Activated CD4-positive, alpha-beta T cell treated with anti-CD3 and anti-CD28 coated beads, Interleukin-2, Interleukin-4, amounts not matched to agents 100 ng/mL and 50 ng/mL, durations not matched to agents 16 hours and 8 hours (primary cell): ENCODE measurements at regions not wholly inside any gene's neighbourhood (a gene's known extent, or its start where the extent isn't known, plus 50 kb on each side); places are given as distances from the start of the nearest gene placed in this dataset.

ENCODE experiments used
- DNase-seq: peaks from one replicate; pipeline ENCODE4 v3.0.0-alpha.2; 2020; ENCODE audit warnings: low spot score

DNA sequence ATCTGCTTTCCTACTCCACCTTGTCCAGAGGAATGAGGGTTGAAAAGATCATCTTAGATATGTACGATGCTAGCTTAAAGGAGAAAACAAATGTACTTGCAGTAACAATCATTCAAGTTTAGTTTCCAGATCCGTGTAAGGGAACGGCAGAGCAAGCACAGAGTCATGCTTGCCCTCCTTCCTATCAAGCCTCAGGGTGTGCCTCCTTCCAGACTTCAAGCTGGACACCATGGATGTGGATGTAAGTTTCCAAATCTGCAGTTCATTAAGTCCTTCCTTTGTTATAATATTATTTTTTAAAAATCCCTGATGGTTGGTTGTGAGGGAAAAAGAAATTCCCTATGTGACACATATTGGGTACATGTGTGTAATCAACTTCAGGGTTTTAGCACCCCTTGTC is 238.9 kb upstream of the NT5C1B start:
- DNase-seq: no peak

DNA sequence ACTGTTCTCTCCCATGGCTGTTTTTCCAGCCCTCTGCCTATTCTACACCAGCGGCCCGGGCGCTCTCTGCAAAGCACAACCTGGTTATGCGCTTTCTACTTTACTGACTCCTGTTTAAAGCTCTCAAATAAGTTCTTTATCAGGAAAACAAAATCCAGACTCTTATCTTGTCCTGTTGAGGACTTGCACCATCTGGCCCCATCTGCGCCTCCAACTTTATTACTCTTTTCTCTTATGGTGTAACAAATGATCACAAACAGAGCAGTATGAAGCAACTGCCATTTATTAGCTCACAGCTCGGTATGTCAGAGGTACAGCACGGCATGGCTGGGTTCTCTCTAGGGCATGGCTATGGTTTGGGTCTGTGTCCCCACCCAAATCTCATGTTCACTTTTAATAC is 236.5 kb upstream of the NT5C1B start:
- DNase-seq: no peak

DNA sequence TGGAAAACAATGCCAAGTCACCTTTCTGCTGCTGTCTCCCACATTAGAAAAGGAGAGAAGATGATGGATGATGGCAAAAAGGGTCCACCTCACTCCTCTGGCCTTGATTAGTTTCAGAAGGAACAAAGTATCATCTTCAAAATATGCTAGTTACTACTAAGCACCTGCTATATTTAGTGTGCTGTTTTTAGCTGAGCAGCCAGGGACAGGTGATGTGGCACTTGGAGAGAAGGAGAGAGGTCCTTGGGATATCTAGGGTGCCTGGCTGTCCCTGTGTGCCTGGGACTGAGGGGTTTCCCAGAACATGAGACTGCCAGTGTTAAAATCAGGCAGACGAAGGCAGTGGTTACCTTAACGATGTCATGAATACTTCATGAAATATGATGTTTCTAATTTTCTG is 235.5 kb upstream of the NT5C1B start:
- DNase-seq: no peak

DNA sequence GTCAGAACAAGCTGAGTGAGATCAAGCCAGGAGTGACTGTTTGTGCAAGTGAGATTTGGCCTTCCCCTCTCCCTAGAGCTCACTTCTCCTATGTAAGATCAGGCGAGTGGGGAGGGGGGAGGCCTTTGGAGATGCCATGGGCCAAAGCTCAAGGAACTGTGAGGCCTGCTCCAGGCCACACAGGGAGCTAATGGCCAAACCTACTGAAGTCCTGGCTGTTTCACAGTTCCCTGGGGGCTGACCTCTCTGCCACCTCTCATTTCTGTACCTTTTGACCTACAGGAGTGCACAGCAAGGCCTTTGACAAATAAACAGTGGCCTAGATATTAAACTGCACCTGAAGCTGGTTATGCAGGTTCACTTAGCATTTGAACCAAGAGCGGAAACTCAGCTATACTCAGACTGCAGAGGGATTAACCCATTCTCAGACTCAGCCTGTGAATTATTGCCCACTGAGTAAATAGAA is 235.0 kb upstream of the NT5C1B start:
- no peak for DNase-seq

DNA sequence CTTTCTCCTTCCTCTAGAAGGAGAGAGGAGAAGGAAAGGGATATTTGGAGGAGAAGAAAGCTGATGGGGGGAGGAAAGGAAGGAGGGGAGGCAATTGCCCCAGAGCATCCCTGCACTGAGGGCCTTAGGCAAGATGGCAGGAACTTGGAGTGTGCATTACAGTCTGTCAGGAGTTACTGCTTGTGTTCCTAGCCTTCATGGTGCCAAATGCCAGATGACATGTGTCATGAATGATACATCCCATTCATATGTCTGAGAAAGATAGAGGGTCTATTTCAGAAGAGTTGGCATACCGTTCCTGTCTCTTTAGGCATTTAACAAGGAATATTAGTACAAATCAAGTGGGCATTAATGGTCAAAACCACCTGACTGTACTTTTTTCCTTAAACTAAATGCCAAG is 232.1 kb upstream of the NT5C1B start:
- no peak for DNase-seq

DNA sequence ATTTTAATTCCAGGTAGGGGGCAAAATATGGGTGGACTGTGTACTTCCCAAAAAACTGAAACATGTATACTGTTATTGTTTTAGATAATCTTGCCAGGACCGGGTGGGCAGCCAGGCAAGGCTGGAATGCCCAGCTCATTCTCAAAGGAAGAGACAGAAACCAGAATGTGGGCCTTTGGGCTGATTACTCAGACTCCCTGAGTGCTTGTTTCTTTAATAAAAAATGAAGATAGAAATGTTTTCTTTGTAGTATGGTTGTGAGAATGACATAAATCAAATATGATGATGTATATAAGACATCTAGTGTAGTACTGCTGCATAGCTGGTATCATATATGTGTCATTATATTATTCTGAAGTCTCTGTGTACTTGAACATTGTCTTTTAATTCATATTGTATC is 231.6 kb upstream of the NT5C1B start:
- DNase-seq: no peak

DNA sequence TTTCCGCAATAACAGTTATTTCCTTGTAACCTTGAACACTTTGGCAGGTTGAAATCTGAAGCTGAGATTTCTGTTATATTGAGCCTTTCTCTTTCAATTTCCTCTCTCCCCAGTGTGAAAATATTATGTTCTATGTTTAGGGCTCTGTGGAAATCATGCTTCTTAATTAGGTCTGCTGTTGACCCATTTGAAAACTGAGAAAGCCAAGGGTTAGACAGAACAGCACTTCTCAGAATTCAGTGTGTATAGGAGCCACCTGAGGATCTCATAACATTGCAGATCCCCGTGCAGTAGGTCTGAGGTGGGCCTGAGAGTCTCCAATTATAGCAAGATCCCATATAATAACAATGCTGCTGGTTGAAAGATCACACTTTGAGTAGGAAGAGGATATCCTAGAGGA is 230.2 kb upstream of the NT5C1B start:
- no peak for DNase-seq

DNA sequence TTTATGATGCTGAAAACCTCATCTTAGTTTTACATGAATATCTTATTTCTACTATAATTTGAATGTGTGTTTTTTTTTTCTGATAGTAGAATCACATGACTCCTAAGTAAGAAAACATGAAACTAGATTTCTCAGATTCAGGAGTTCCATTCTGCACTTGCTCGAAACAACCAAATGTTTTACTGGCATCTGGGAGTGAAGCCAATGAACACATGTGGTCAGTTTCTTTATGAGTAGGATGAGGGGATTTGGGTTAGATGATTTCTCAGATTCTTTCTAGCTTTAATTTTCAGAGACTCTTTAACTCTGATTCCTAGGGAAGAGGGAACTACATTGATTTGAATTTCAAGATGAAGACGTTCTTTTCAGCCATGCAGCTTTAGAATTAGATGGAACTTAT is 225.0 kb upstream of the NT5C1B start:
- DNase-seq: no peak

DNA sequence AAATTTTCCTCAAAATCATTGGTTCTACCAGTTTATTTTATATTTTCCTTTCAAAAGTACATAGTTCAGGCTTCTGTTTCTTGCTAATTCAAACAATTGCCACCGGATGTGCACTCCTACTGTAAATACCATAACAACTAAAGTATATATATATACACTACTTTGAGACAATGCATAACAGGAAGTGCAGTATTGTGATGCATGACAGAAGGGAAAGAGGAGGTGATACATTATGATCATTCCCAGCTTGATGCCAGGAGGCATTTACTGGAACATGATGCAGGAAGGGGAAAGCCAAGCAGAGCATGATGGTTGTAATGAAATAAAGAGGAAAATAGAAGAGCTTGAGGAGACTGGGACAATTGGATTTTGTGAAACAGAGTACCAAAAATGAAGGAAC is 215.2 kb upstream of the NT5C1B start:
- DNase-seq: no peak

DNA sequence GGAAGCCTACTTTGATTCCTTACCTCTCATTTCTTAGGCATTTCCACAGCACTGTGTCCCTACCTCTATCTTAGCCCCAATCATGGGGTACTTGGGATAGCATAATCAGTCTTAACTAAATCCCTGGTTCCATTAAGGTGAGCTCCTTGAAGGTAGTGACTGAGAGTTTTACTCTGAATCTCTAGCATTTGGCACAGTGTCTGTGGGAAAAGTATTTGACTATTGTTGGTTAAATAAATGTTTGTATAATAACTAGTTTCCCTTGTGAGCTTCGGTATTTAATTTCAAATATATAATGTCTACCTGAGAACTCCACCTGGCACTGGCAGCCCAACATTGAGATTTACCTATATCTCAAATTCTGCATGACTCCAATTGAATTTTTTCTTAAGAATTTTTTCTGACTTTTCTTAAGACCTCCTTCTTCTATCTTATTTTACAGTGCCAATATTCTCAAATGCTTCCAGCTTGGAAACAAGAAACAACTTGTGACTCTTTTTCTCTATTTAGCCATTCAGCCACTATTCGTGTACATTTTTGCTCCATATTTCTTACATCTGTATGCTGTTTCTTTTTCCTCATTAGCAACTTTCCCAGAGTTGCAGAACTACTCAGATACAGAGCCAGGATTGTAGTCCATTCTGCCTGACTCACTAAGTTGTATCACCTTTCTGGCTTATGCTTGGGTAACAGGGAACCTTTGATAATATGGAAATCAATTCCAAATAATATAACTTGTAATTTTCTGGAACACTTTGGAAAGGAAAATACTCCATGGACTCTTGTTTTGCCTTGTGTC is 214.0 kb upstream of the NT5C1B start:
- no peak for DNase-seq

DNA sequence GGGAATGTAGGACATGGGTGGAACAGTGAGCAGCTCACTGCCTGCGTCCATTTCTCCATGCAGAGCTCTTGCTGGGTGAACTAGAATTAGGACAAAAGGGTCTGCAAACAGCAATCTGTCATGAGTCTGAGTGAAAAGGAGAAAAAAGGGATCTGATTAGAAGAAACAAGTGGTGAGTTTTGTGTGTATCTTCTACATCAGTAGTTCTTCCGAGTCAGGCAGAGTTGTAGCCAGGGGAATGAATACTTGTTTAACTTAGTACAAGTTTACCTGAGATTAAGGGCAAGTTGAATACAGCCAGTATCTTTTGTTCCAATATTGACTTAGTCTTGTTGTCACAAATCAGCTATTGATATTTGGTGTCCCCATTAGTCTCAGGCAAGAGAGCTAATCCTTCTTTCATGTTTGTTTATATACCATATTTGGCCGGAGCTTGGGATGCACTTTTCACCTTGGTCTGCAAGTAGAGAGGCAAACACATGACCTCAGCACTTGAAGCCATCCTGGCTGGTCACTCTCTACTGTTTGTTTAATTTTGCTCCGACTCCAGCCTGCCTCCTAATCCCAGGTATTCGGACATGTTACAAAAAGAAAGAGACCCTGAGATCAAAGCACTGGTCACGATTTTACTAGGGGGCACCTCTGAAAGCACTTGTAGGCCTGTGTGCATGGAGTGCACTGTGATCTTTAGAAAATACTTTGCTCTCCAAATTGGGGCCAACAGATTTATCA is 211.0 kb upstream of the NT5C1B start:
- no peak for DNase-seq

DNA sequence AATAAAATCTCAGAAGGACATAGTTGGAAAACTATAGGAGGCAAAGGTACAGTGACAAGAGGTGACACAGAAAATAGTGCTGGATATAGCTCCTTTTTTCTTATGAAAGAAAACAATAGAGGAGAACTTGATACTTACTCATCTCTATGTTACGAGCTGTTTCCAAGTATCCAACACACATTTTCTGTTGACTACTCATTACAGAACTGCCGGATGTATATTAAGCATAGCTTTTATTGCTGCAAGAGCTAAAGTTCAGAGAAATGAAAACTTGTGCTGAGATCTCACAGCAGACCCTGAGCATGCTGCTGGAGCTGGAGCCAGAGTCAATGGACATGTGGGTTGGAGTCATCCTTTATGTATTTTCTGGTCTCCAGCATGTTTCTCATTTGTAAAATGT is 210.0 kb upstream of the NT5C1B start:
- no peak for DNase-seq

DNA sequence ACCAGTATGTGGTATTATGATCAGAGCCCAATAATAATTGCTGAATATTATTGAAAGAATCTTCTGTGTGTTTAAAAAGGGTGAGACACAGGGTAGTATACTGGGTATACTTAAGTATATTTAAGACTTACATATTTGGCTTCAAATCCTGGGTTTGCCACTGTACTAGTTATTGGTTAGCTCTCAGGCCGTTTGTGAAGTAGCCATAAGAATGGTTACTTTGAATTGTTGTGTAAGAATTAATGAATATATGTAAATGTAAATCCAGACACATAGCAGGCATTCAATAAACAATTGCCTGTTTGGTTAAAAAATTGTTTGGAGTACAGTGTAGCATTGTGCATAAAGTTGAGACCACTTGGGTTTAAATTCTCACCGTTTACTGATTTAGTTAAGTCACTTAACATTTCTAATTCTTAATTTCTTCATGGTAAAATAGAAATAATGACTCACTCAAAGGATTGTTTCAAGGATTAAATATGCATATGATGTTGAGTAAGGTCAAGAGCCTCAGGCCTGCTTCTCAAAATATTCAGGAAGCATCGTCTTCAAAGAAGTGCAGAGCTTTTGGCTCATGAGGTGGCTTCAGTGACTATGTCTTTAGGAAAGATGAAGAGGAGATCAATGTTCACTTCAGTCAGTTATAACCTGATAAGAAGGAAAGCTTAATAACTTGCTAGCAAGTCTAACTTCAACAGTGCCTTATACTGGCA is 207.9 kb upstream of the NT5C1B start:
- no peak for DNase-seq

DNA sequence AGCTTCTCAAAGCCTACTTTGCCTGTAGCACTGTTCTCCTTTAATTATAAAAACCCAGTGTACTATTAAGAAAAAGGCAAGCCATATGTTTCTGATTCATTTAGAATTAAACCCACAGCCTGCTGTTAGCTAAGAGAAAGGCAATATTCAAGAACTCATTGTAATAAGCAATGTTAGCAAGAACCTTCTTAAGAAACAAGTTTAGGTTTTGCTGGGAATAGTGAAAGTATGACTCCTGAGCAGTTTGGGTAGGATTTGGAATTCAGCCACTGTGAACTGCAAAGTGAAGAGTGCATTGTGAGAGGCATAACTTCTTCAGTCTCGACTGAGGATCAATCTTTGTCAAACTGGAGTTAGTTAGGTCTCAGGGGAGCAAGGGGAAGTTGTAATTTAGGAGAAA is 206.5 kb upstream of the NT5C1B start:
- no peak for DNase-seq

DNA sequence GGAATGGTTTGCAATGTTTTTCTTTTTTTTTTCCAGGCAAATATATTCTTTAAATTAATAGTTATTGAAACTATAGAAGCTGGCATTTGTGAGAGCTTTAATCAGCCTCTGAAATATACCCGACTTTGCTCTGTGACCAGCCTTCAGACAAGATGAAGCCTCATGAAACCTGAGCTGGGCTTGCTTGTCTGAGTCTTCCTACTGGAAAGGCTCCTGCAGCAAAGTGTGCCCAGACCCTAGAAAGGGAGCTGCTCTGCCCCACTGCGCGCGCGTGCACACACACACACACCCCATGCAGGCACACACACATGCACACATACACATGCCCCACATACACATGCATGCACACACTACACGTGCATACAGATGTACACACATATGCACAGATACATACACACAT is 203.3 kb upstream of the NT5C1B start:
- no peak for DNase-seq

DNA sequence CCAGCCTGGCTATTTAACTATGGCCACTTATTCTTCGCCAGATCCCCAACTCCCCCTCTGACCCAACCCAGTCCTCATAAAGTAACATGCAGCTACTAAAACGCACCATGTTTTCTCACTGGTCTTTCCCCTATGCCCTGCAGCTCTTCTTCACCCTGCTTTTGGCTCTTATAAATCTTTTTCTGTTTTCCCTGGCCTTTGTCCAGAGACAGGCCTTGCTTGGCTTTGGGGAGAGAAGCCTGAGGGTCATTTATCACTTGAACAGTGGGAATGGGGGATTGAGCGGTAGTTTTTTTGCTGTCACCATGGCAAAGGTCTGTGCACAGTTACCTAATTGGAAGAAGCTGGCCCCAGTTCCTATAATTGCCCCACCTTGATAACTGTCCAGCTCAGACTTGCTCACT is 202.9 kb upstream of the NT5C1B start:
- no peak for DNase-seq

DNA sequence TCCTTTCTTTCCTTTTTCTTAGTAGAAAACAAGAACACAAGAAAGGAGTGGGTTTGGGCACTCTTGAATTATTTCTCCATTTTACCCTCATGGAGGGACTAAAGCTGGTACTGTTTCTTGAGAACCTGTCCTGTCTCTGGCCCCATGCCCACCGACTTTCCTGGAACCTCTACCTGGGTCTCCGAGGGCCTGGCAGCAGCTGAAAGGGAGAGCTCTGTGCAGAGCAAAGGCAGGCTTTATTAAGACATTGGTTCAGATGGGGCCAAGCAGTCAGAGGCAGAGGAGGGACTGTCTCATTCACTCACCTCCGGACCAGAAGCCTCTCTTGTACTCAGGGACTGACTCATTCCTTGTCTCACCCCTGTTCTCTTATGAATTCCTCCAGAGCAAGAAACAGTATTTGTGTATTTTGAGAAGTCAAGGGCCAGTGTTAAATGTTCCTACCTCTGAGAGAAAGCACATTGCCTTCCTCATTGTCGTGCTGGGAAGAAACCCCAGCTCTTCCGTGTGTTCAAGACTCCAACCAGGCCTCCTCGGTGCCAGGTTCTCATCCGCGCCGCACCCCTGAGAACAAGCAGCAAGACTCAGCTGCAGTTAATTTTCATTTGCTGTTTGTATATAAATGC is 201.9 kb upstream of the NT5C1B start:
- no peak for DNase-seq

DNA sequence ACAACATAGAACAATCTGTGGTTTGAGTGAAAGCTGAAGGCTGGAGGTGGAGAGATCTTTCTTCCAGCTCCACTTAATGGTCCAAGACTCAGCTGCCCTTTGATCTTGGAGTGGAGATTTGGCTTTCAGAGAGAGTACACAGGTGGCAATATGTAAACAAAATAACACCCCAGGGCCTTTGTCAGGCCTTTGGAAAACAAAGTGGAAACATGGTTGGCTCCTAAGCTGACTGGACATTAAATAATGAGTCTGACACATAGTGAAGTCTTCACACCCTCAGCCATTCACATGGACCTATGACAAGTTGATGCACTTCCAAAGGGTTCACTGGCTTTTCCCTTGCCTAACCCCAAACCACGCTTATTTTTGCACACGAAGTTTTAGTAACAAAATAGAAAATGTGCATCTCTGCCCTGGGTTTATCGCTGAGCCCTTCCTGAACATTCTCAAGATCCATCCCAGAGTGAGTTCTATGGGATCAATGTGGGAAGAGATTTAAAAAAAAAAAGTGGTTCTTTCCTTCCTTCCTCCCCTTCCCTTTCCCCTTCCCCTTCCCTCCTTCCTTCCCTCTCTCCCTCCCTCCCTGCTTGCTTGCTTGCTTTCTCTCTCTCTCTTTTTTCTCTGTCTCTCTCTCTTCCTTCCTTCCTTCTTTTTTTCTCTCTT is 201.3 kb upstream of the NT5C1B start:
- no peak for DNase-seq

DNA sequence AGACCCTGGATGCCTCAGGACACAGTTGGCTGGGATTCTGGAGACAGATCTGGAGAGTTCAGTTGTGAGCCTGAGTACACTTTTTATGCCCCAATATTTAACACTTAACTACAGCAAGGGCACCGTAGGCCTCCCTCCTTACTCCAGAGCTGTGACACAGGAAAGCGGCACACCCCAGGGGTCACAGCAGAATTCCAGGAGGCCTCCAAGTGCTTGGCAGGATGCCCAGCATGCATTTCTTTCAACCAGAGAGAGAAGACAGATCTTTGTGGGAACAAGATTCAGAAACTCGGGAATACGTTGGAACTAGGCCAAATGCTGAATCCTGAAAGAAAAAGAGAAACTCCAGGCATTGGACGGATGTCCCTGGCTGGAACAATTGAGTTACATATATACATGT is 199.2 kb upstream of the NT5C1B start:
- DNase-seq: no peak

DNA sequence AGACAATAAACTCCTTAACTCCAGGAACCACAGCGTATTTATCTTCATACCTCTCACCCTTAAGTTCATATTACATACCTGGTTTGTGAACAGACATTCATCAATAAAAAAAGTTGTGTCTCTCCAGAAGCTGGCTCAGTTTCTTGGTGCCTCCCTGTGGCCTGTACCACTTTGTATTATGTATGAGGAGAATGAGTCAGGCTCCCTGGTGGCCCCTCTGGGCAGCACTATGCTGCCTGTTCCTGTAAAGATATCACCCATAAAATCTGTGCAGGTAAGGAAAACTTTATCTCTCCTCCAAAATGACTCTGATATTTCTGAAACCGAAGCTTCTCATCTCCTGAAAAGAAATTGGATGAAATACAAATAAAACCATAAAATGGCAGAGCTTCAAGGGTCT is 198.4 kb upstream of the NT5C1B start:
- DNase-seq: no peak

DNA sequence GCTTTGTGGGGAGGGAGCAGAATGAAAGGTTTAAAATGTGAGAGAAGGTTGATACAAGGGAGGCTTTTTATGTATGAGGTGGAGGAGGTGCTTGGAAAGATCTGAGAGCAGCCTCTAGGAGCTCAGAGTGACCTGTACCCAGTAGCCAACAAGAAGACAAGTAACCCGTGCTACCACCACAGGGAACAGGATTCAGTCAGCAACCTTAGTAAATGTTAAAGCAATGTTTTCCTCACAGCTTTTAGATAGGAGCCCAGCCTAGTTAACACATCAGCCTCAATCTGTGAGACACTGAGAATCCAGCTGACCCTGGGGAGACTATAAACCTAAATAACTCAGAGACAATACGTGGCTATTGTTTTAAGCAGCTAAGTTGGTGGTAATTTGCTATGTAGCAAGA is 194.9 kb upstream of the NT5C1B start:
- DNase-seq: no peak
